SK-N-SH (cell line): ENCODE measurements at regions not wholly inside any gene's neighbourhood (a gene's known extent, or its start where the extent isn't known, plus 50 kb on each side); places are given as distances from the start of the nearest gene placed in this dataset.

Source experiments
- CTCF ChIA-PET: fragments of 300-600, 350-600 bp; formaldehyde crosslinking; extraction: SDS; loops from one replicate; lab custom pipeline; 2021; lab: Yijun Ruan, JAX
- POLR2A ChIA-PET: fragments of 350-600 bp; sonication (Branson Sonifier 250); formaldehyde crosslinking; extraction: SDS; loops from one replicate; lab custom pipeline; 2020; ENCODE audit warnings: antibody characterized with exemption, inconsistent platforms; lab: Yijun Ruan, JAX
- DNase-seq: peaks from one replicate; pipeline ENCODE4 v3.0.0; 2012
- H2AFZ ChIP-seq: fragments of 200-600 bp; sonication (generic); 2 replicates; pipeline ENCODE4 v1.8.1; 2016; ENCODE audit warnings: antibody characterized with exemption, mild to moderate bottlenecking, low read depth
- H3F3A ChIP-seq: fragments of 200-600 bp; sonication (generic); replicated peaks from 2 replicates; pipeline ENCODE3; 2016; ENCODE audit warnings: antibody characterized with exemption, mild to moderate bottlenecking; ENCODE audit not compliant: insufficient read depth
- H3K27ac ChIP-seq, 2 experiments: fragments of 200-500 bp in 1 of 2; fragments of 200-600 bp in 1 of 2; sonication (Bioruptor generic) in 1 of 2; sonication (generic), shearing (Covaris generic) in 1 of 2; 2 replicates each; pipeline versions ENCODE4 v1.5.1 to v1.6.1; 2014 to 2016; ENCODE audit warnings: low read depth in 2 of 2, inconsistent platforms in 1 of 2, low read length in 1 of 2, mild to moderate bottlenecking in 1 of 2, mixed read lengths in 1 of 2
- H3K27me3 ChIP-seq: fragments of 200-600 bp; sonication (generic), shearing (Covaris generic); 2 replicates; pipeline ENCODE4 v1.6.1; 2016; ENCODE audit warnings: mixed run types; ENCODE audit not compliant: insufficient read depth
- H3K36me3 ChIP-seq, 2 experiments: fragments of 200-500 bp in 1 of 2; fragments of 200-600 bp in 1 of 2; sonication (Bioruptor generic) in 1 of 2; sonication (generic) in 1 of 2; replicated peaks in 1 of 2; 2 replicates each; pipeline versions ENCODE3 to v1.5.1; 2014 to 2016; ENCODE audit warnings: low read length in 1 of 2, mild to moderate bottlenecking in 1 of 2; ENCODE audit not compliant: insufficient read depth in 2 of 2, control insufficient read depth in 1 of 2
- H3K4me1 ChIP-seq, 2 experiments: fragments of 200-500 bp in 1 of 2; fragments of 200-600 bp in 1 of 2; sonication (Bioruptor generic) in 1 of 2; sonication (generic), shearing (Covaris generic) in 1 of 2; 2 replicates each; pipeline versions ENCODE4 v1.5.1 to v1.6.1; 2014 to 2016; ENCODE audit warnings: low read depth in 1 of 2, low read length in 1 of 2, mixed run types in 1 of 2; ENCODE audit not compliant: insufficient read depth in 2 of 2, control insufficient read depth in 1 of 2
- H3K4me2 ChIP-seq: fragments of 200-600 bp; sonication (generic), shearing (Covaris generic); 2 replicates; pipeline ENCODE4 v1.6.1; 2017; ENCODE audit warnings: mixed run types
- H3K4me3 ChIP-seq, 2 experiments: fragments of 200-500 bp in 1 of 2; fragments of 200-600 bp in 1 of 2; sonication (Bioruptor generic) in 1 of 2; sonication (generic), shearing (Covaris generic) in 1 of 2; 2 replicates each; pipeline versions ENCODE4 v1.5.1 to v1.8.1; 2014 to 2016; ENCODE audit warnings: low read depth in 2 of 2, inconsistent platforms in 1 of 2, low read length in 1 of 2, mild to moderate bottlenecking in 1 of 2, mixed read lengths in 1 of 2, moderate library complexity in 1 of 2
- H3K79me2 ChIP-seq: fragments of 200-600 bp; sonication (generic); 2 replicates; pipeline ENCODE4 v1.8.1; 2017; ENCODE audit warnings: mild to moderate bottlenecking; ENCODE audit not compliant: insufficient read depth
- H3K9ac ChIP-seq: fragments of 200-600 bp; sonication (generic); 2 replicates; pipeline ENCODE4 v1.6.1; 2017; ENCODE audit warnings: mixed run types
- H3K9me2 ChIP-seq: fragments of 200-600 bp; sonication (generic); 2 replicates; pipeline ENCODE4 v1.6.1; 2017; ENCODE audit warnings: mixed run types
- H3K9me3 ChIP-seq: fragments of 200-600 bp; sonication (generic); 2 replicates; pipeline ENCODE4 v1.6.1; 2017; ENCODE audit warnings: mixed run types, mild to moderate bottlenecking, moderate library complexity
- H4K20me1 ChIP-seq: fragments of 200-600 bp; sonication (generic); 2 replicates; pipeline ENCODE4 v1.6.1; 2017; ENCODE audit warnings: mild to moderate bottlenecking, mixed run types; ENCODE audit not compliant: insufficient read depth
- CHD2 ChIP-seq: fragments of 150-350 bp; IDR thresholded peaks from 2 replicates; pipeline ENCODE4 v1.6.1; 2018; ENCODE audit warnings: low read length; ENCODE audit not compliant: partially characterized antibody
- ELF1 ChIP-seq: IDR thresholded peaks from 2 replicates; pipeline ENCODE4 v1.4.0; 2012
- EP300 ChIP-seq, 2 experiments: IDR thresholded peaks; 2 replicates each; pipeline versions ENCODE4 v1.4.0 to v1.6.1; 2012; ENCODE audit warnings: borderline replicate concordance in 1 of 2, low read depth in 1 of 2, low read length in 1 of 2
- EZH2phosphoT487 ChIP-seq: fragments of 200-600 bp; sonication (generic); IDR thresholded peaks from 2 replicates; pipeline ENCODE4 v1.6.1; 2017; ENCODE audit warnings: low read depth, mixed run types, mild to moderate bottlenecking, antibody characterized with exemption, moderate library complexity, borderline replicate concordance
- FOXJ3 ChIP-seq: sonication (generic); formaldehyde crosslinking; IDR thresholded peaks from 2 replicates; pipeline ENCODE4 v1.5.1; 2020; ENCODE audit warnings: mild to moderate bottlenecking, missing genetic modification reagents
- FOXM1 ChIP-seq: IDR thresholded peaks from 2 replicates; pipeline ENCODE4 v1.4.0; 2012; ENCODE audit warnings: low read depth, mild to moderate bottlenecking
- GABPA ChIP-seq: IDR thresholded peaks from 2 replicates; pipeline ENCODE4 v1.4.0; 2012; ENCODE audit warnings: low read depth, mild to moderate bottlenecking
- IRF3 ChIP-seq: fragments of 150-350 bp; IDR thresholded peaks from 2 replicates; pipeline ENCODE4 v1.6.1; 2016; ENCODE audit warnings: mild to moderate bottlenecking, low read depth, low read length
- NFIC ChIP-seq: IDR thresholded peaks from 2 replicates; pipeline ENCODE4 v1.4.0; 2012; ENCODE audit warnings: borderline replicate concordance
- NRF1 ChIP-seq: IDR thresholded peaks from 2 replicates; pipeline ENCODE4 v1.6.1; 2012; ENCODE audit warnings: low read depth, mild to moderate bottlenecking, low read length
- RFX5 ChIP-seq: IDR thresholded peaks from 2 replicates; pipeline ENCODE4 v1.6.1; 2012; ENCODE audit warnings: mild to moderate bottlenecking, improper control_type of control experiment, low read length
- TEAD4 ChIP-seq: IDR thresholded peaks from 2 replicates; pipeline ENCODE4 v1.4.0; 2012; ENCODE audit warnings: mild to moderate bottlenecking, borderline replicate concordance; ENCODE audit not compliant: insufficient read depth
- YY1 ChIP-seq: IDR thresholded peaks from 2 replicates; pipeline ENCODE4 v1.4.0; 2012; ENCODE audit warnings: low read depth, mild to moderate bottlenecking
- ZBTB33 ChIP-seq: IDR thresholded peaks from 2 replicates; pipeline ENCODE4 v1.4.0; 2012; ENCODE audit warnings: low read depth, borderline replicate concordance
- WGBS: methylation state at CpG from one replicate; pipeline ENCODE4 v1.1.6; 2017; ENCODE audit warnings: low lambda C conversion rate; 5-methylcytosine and 5-hydroxymethylcytosine counted together

DNA sequence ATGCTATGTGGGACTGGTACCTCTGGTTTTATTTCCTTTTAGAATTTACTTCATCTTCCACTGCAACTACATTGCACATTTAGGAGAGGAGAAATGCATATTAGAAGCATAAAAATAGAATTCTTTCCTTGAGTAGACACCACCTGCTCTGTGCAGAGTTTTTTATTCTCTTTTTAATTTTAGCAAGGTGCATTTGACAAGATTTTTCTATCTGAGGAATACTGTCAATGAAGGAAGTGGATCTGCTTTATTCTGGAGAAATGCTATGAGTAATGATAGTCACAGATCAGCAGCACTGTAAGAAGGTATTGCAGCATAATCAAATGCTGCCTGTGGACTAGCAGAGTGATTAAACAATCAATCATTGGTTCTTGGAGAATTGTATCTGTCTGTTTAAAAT lies 1038.3 kb downstream of the RAPGEF2 start (continued):
- no peak for TF ChIP-seq ZBTB33
- TF ChIP-seq NFIC, result no peak
- TF ChIP-seq RFX5, result no peak

DNA sequence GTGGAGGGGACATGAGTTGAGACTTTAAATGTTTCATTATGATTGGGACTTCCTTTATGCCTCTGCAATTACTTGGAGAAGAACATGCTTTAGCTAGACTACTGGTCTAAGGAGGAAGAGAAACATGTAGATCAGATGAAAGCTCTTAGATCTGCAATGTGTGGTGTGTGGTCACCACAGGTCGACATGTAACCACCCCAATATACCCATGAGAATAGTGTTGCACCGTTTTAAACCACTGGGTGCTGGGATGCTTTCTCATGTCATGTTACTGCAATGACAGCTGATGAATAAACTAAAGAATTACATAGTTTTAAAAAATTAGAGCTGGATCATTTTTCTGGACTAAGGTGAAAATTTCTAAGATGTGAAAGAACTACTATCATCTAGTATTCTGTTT lies 1039.7 kb downstream of the RAPGEF2 start:
- H3K27me3 ChIP-seq, result no peaks in the 10 kb centered on the region
- no peak overlapping the region for H3K4me3 ChIP-seq
- no peak overlapping the region for H2AFZ ChIP-seq
- CTCF ChIA-PET, result interaction anchor here (1.6 kb wide), 1 partner anchor 12 kb away, joined by 3 read pairs; no protein-coding TSS in a partner anchor
- no peak for DNase-seq
- WGBS, result 10% methylated on average over 2 of the region's 2 CpGs
- H3K9me3 ChIP-seq, result no peaks in the 10 kb centered on the region
- no peaks in the 10 kb centered on the region for H3F3A ChIP-seq
- no peaks in the 10 kb centered on the region for H3K4me1 ChIP-seq
- H3K79me2 ChIP-seq, result no peaks in the 10 kb centered on the region
- no peak overlapping the region for H3K27ac ChIP-seq
- no peak overlapping the region for H3K4me2 ChIP-seq
- H3K36me3 ChIP-seq, result no peaks in the 10 kb centered on the region
- H3K9ac ChIP-seq, result no peak overlapping the region
- TF ChIP-seq GABPA (no peak), EP300 (IDR thresholded peaks at IDR 0.05; ENCODE audit: borderline replicate concordance in 1 of 2, low read depth in 1 of 2, low read length in 1 of 2) (no peak), EZH2phosphoT487 (no peak), ZBTB33 (no peak)
- POLR2A ChIA-PET, result no interaction called here
- no peaks in the 10 kb centered on the region for H4K20me1 ChIP-seq
- no peaks in the 10 kb centered on the region for H3K9me2 ChIP-seq

DNA sequence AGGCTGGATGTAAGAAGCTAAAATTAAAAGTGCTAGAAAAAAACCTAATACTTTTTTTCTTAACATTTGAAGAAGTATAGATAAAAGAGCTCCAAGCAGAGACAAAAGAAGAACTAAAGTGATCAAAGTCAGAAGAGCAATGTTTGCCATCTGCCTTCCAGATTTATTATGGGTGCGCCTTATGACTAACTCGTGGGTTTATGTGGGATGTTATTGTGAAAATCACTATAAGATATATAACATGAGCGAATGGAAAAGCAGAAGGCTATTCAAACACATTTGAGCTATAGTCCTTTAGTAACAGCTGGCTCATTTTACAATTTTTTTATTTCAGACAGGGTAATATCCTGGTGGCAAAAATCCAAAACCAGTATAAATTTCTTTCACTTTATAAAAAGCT lies 1040.7 kb downstream of the RAPGEF2 start:
- H3K4me2 ChIP-seq, result no peak overlapping the region
- ChIA-PET POLR2A (no interaction called here), CTCF (interaction anchor here (1.6 kb wide), 1 partner anchor 13 kb away, joined by 3 read pairs; no protein-coding TSS in a partner anchor)

More for the DNA sequence above, 1040.7 kb downstream of the RAPGEF2 start:
- TF ChIP-seq FOXM1, result no peak
- no peak for TF ChIP-seq TEAD4
- no peak for TF ChIP-seq ELF1
- no peak for TF ChIP-seq CHD2
- no peak for TF ChIP-seq FOXJ3 (CRISPR knock-in tag)
- TF ChIP-seq EP300 (IDR thresholded peaks at IDR 0.05; ENCODE audit: borderline replicate concordance in 1 of 2, low read depth in 1 of 2, low read length in 1 of 2), result no peak
- no peak for TF ChIP-seq GABPA
- no peak for TF ChIP-seq NRF1
- no peak for TF ChIP-seq IRF3
- no peak for TF ChIP-seq YY1
- WGBS, result 37% methylated on average over 3 of the region's 3 CpGs
- H3K4me3 ChIP-seq, result no peak overlapping the region
- no peaks in the 10 kb centered on the region for H3K9me2 ChIP-seq
- no peak overlapping the region for H2AFZ ChIP-seq
- H3K9ac ChIP-seq, result no peak overlapping the region
- H3K36me3 ChIP-seq, result no peaks in the 10 kb centered on the region
- H4K20me1 ChIP-seq, result no peaks in the 10 kb centered on the region
- no peaks in the 10 kb centered on the region for H3K27me3 ChIP-seq
- H3K27ac ChIP-seq, result no peak overlapping the region
- DNase-seq, result no peak
- no peaks in the 10 kb centered on the region for H3K79me2 ChIP-seq
- no peaks in the 10 kb centered on the region for H3F3A ChIP-seq
- H3K9me3 ChIP-seq, result no peaks in the 10 kb centered on the region
- H3K4me1 ChIP-seq, result no peaks in the 10 kb centered on the region
